ACC112 (cell line): ENCODE measurements at regions not wholly inside any gene's neighbourhood (a gene's known extent, or its start where the extent isn't known, plus 50 kb on each side); places are given as distances from the start of the nearest gene placed in this dataset.

ENCODE experiments used
- H2AFZ ChIP-seq: fragments of 200-600 bp; sonication (generic); one replicate; pipeline ENCODE4 v1.6.0; 2017; ENCODE audit warnings: antibody characterized with exemption, low read length; ENCODE audit not compliant: unreplicated experiment
- H3K27ac ChIP-seq: fragments of 200-600 bp; sonication (generic); 2 replicates; pipeline ENCODE4 v1.5.1; 2014; ENCODE audit warnings: low read depth, mild to moderate bottlenecking, antibody characterized with exemption, low read length, moderate library complexity
- H3K27me3 ChIP-seq: fragments of 200-600 bp; sonication (generic); 2 replicates; pipeline ENCODE4 v1.6.1; 2014; ENCODE audit warnings: mild to moderate bottlenecking, antibody characterized with exemption, low read length, moderate library complexity, mixed read lengths; ENCODE audit not compliant: insufficient read depth
- H3K36me3 ChIP-seq: fragments of 200-600 bp; sonication (generic); 2 replicates; pipeline ENCODE4 v1.6.1; 2016; ENCODE audit warnings: mild to moderate bottlenecking, antibody characterized with exemption, low read length, moderate library complexity, mixed read lengths; ENCODE audit not compliant: insufficient read depth
- H3K4me1 ChIP-seq: fragments of 200-600 bp; sonication (generic); one replicate; pipeline ENCODE4 v1.6.1; 2016; ENCODE audit warnings: low read length, mixed read lengths; ENCODE audit not compliant: insufficient read depth, unreplicated experiment, control insufficient read depth
- H3K4me3 ChIP-seq: fragments of 200-600 bp; sonication (generic); 2 replicates; pipeline ENCODE4 v1.5.1; 2014; ENCODE audit warnings: mild to moderate bottlenecking, low read depth, low read length
- H3K79me2 ChIP-seq: fragments of 200-600 bp; sonication (generic); one replicate; pipeline ENCODE4 v1.6.0; 2016; ENCODE audit warnings: low read length; ENCODE audit not compliant: control insufficient read depth, unreplicated experiment, insufficient read depth

GRCh38 chr12:20237091-20237490 lies 131.2 kb upstream of the PDE3A start:
- Histone ChIP-seq H3K27ac (no peak overlapping the region), H3K36me3 (no peaks in the 10 kb centered on the region), H2AFZ (no peak overlapping the region), H3K79me2 (no peaks in the 10 kb centered on the region), H3K4me1 (no peaks in the 10 kb centered on the region), H3K27me3 (no peaks in the 10 kb centered on the region), H3K4me3 (no peak overlapping the region)

DNA sequence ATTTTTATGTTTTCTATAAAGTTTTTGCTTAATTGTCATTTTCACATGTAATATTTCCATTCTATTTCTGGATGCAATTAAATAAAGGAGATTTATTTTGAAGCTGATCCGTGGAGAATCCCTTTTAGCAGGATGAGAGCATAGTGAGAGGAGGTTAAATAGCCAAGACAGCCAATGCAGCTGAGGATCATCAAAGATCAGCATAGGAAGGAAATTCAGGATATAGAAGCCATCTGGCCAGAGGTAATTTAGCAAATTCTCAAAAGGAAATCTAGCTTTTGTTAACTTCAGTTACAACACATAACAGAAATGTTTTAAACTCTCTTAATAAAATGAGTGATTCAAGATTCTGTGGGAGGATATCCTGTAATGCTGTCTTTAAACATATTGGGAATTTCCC lies 122.8 kb upstream of the PDE3A start:
- Histone ChIP-seq H3K4me1 (no peaks in the 10 kb centered on the region), H3K79me2 (no peaks in the 10 kb centered on the region), H3K4me3 (no peak overlapping the region), H3K27ac (no peak overlapping the region), H3K36me3 (no peaks in the 10 kb centered on the region), H3K27me3 (no peaks in the 10 kb centered on the region), H2AFZ (no peak overlapping the region)

- no peaks in the 10 kb centered on the region for H3K36me3 ChIP-seq
- no peaks in the 10 kb centered on the region for H3K4me1 ChIP-seq
- no peak overlapping the region for H3K27ac ChIP-seq
- H2AFZ ChIP-seq: no peak overlapping the region
- H3K79me2 ChIP-seq: no peaks in the 10 kb centered on the region
- H3K4me3 ChIP-seq: no peak overlapping the region
- H3K27me3 ChIP-seq: no peaks in the 10 kb centered on the region
These were observed 119.7 kb upstream of the PDE3A start for GRCh38 chr12:20248646-20249045.

GRCh38 chr12:20250761-20251160 lies 117.6 kb upstream of the PDE3A start:
- no peaks in the 10 kb centered on the region for H3K4me1 ChIP-seq
- no peak overlapping the region for H2AFZ ChIP-seq
- no peaks in the 10 kb centered on the region for H3K79me2 ChIP-seq
- no peak overlapping the region for H3K27ac ChIP-seq
- no peak overlapping the region for H3K4me3 ChIP-seq
- H3K27me3 ChIP-seq: no peaks in the 10 kb centered on the region
- no peaks in the 10 kb centered on the region for H3K36me3 ChIP-seq

DNA sequence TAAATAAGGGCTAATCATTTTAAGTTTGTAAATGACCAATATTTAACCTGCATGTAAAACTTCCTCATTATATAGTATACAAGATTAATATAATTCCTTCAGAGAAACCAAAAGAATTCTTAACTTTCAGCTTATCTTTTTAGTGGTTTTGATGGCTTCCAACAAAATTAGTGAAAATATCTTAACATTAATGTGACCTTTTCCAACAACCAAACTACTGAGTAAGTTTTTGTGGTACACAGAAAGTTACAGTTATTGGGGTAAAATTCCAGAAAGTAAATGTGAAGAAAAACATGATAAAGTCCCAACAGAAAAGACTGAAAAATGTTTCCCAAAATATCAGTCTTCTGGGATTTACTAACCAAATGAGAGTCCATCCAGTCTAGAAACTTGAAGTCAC lies 111.0 kb upstream of the PDE3A start:
- Histone ChIP-seq H3K4me3 (no peak overlapping the region), H3K79me2 (no peaks in the 10 kb centered on the region), H3K36me3 (no peaks in the 10 kb centered on the region), H3K27me3 (no peaks in the 10 kb centered on the region), H3K4me1 (no peaks in the 10 kb centered on the region), H3K27ac (no peak overlapping the region), H2AFZ (no peak overlapping the region)

DNA sequence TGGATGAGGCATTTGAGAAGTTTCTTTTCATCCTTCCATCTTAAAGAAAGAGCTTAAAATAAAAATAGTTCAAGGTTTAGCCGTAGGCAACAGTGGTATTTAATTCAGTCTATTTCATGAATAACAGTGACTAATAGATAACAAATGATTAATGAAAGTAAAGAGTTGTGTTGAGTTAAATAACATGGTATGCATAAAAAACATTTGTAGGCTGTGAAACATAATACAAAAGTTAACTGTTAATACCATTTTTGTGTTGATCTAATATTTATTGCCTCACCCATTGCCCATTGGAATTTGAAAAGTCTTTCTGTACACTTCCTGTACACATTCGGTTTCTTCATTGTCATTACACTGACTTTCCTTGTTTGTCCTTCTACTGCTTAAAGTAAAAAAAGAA lies 108.6 kb upstream of the PDE3A start:
- no peaks in the 10 kb centered on the region for H3K79me2 ChIP-seq
- no peak overlapping the region for H3K27ac ChIP-seq
- no peak overlapping the region for H2AFZ ChIP-seq
- no peak overlapping the region for H3K4me3 ChIP-seq
- H3K36me3 ChIP-seq: no peaks in the 10 kb centered on the region
- H3K4me1 ChIP-seq: peaks cover 1% of the 10 kb centered on the region
- H3K27me3 ChIP-seq: no peaks in the 10 kb centered on the region

- H2AFZ ChIP-seq: no peak overlapping the region
- H3K27me3 ChIP-seq: no peaks in the 10 kb centered on the region
- H3K4me1 ChIP-seq: peaks cover 4% of the 10 kb centered on the region
- no peak overlapping the region for H3K27ac ChIP-seq
- no peaks in the 10 kb centered on the region for H3K79me2 ChIP-seq
- H3K4me3 ChIP-seq: no peak overlapping the region
- no peaks in the 10 kb centered on the region for H3K36me3 ChIP-seq
These were observed 107.5 kb upstream of the PDE3A start for GRCh38 chr12:20260851-20261250.

DNA sequence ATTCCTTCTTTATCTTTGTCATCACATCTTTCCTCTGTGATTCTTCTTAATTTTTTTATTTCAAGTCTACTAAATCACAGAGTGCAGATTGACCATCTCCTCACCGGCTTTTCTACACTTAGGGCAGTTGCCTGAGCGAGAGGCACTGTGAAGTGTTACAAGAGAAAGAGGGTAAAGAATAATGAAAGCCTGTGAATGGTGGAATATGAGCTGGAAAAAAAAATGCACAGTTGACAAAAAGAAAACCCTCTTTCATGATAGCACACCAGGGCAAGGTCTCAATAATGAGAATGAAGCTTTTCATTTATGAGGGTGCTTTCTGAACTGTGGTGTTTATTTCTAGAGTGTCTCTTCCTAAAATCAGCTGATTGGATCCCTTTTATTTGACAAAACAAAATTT lies 106.2 kb upstream of the PDE3A start:
- Histone ChIP-seq H3K4me3 (no peak overlapping the region), H3K79me2 (no peaks in the 10 kb centered on the region)

DNA sequence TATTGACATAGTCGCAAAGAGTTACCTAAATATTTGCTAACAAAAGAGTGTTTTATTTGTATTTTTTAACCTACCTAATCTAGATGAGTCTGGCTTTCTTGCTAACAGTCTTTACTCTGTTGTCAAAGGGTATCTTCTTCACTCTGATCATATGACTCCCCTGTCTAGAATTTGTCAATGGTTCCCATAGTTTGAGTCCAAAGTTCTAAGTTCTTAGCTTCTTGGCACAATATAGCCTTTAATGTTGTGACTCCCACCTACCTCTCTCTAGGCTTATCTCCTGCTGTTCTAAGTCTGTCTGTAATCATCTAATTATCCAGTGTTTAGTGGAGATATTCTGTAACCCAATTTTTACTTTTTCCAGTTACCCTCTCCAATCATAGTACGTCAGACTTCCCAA lies 104.3 kb upstream of the PDE3A start:
- Histone ChIP-seq H3K79me2 (no peaks in the 10 kb centered on the region), H3K4me1 (peaks cover 4% of the 10 kb centered on the region), H3K27me3 (no peaks in the 10 kb centered on the region), H3K36me3 (no peaks in the 10 kb centered on the region), H3K27ac (no peak overlapping the region), H2AFZ (no peak overlapping the region), H3K4me3 (no peak overlapping the region)

More for the DNA sequence above, 106.2 kb upstream of the PDE3A start:
- Histone ChIP-seq H3K27me3 (no peaks in the 10 kb centered on the region), H3K36me3 (no peaks in the 10 kb centered on the region), H2AFZ (no peak overlapping the region), H3K4me1 (peaks cover 4% of the 10 kb centered on the region), H3K27ac (no peak overlapping the region)

DNA sequence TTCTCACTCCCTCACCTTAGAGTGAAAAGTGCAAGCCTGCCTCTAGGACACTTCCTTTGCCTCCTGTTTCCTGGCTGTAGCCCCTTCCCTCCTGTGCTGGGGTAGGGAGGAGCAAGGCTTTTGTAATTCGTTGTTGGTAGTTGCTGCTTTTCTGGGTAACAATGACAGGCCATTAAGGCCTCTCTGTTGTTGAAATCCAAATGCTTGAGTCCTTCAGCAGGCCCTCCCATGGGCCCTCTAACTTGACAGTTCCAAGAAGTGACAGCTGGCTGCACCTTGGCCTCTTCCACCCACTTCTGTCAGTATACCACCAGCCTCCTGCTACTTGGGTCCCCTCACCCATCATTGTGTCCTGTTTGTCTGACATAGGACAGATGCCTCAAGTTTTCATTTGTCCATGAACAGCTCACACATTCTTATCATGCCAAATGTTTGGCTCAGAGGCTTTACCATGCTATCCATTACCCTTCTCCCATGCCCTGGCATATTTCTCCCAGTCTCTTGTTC lies 103.7 kb upstream of the PDE3A start:
- no peak overlapping the region for H2AFZ ChIP-seq
- no peaks in the 10 kb centered on the region for H3K27me3 ChIP-seq
- H3K4me1 ChIP-seq: peaks cover 4% of the 10 kb centered on the region
- H3K4me3 ChIP-seq: no peak overlapping the region
- no peaks in the 10 kb centered on the region for H3K36me3 ChIP-seq
- H3K79me2 ChIP-seq: no peaks in the 10 kb centered on the region
- no peak overlapping the region for H3K27ac ChIP-seq

- H3K4me3 ChIP-seq: no peak overlapping the region
- H3K36me3 ChIP-seq: no peaks in the 10 kb centered on the region
- peaks cover 7% of the 10 kb centered on the region for H3K4me1 ChIP-seq
- H3K27me3 ChIP-seq: no peaks in the 10 kb centered on the region
- no peak overlapping the region for H3K27ac ChIP-seq
- no peaks in the 10 kb centered on the region for H3K79me2 ChIP-seq
- no peak overlapping the region for H2AFZ ChIP-seq
These were observed 100.1 kb upstream of the PDE3A start for GRCh38 chr12:20268121-20268732.
